ENCODE measurements at regions not wholly inside any gene's neighbourhood (a gene's known extent, or its start where the extent isn't known, plus 50 kb on each side); places are given as distances from the start of the nearest gene placed in this dataset.

DNA sequence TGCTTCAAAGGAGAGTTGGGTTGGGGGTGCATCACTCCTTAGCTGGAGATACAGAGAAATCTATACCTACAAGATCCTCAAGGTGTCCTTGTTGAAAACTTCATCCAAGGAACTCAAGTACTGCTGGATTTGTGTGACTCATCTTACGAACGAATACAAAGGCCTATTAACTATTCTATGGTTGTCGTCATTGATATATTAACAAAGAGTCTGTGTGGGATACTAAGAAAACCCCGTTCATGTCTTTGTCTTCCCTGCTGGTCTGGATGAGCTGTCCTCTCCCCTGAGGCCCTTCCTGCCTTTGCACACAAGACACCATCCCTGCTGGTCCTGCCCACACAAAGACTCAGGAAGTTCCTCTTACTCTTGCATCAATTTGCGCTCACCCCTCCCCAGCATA, 54.9 kb upstream of the IRF2 start:
- Histone ChIP-seq H3K27ac (no peak overlapping the region), H3K4me3 (no peak overlapping the region), H3K9me3 (no peaks in the 10 kb centered on the region), H3K4me1 (replicated peaks) (no peaks in the 10 kb centered on the region), H3K36me3 (no peaks in the 10 kb centered on the region), H3K27me3 (replicated peaks; ENCODE audit: insufficient read depth) (no peaks in the 10 kb centered on the region)
- TF ChIP-seq, protein P1, sequence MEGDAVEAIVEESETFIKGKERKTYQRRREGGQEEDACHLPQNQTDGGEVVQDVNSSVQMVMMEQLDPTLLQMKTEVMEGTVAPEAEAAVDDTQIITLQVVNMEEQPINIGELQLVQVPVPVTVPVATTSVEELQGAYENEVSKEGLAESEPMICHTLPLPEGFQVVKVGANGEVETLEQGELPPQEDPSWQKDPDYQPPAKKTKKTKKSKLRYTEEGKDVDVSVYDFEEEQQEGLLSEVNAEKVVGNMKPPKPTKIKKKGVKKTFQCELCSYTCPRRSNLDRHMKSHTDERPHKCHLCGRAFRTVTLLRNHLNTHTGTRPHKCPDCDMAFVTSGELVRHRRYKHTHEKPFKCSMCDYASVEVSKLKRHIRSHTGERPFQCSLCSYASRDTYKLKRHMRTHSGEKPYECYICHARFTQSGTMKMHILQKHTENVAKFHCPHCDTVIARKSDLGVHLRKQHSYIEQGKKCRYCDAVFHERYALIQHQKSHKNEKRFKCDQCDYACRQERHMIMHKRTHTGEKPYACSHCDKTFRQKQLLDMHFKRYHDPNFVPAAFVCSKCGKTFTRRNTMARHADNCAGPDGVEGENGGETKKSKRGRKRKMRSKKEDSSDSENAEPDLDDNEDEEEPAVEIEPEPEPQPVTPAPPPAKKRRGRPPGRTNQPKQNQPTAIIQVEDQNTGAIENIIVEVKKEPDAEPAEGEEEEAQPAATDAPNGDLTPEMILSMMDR (IDR thresholded peaks at IDR 0.05): no peak
- no peak for TF ChIP-seq POLR2A (IDR thresholded peaks at IDR 0.05)
- TF ChIP-seq POLR2AphosphoS5 (IDR thresholded peaks at IDR 0.05): no peak
- WGBS: 73% methylated on average over 5 of the region's 5 CpGs
- no peak for DNase-seq (ENCODE audit: low spot score)
- intact Hi-C loops (cut with DNase I): no loop called here

DNA sequence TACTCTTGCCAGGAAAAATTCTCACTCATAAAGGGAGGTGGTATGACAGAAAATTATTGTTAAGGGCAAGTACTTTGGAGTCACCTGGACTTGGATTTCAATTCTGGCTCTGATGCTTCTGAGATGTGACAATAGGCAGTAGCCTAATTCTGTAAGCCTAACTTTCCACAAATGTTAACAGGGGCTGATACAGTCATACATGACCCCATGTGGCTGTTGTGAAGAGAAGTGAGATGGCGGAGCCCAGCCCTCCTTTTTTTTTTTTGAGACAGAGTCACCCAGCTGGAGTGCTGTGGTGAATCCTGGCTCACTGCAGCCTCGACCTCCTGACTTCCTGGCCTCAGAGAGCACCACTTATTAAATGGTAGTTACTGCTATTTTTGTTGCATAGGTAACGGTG, 54.4 kb upstream of the IRF2 start:
- intact Hi-C loops (cut with DNase I): no loop called here

DNA sequence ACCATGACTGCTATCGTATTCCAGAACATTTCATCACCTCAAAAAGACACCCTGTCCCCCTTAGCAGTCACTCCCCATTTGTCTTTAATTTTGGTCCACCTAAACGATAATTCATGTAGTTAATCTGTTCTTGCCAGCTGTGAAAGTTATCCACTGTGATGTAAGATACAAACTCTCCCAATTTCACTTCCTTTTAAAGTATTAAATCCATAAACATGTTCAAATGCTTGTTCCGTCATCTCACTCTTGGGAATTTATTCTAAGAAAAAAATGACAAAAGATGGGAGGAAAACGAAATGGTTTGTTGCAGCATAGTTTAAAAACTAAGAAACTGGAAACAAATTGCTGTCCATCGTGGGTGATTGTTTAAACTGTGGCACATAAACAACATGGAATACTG, 53.7 kb upstream of the IRF2 start:
- Histone ChIP-seq H3K9me3 (no peaks in the 10 kb centered on the region), H3K36me3 (no peaks in the 10 kb centered on the region), H3K4me3 (no peak overlapping the region), H3K4me1 (replicated peaks) (no peaks in the 10 kb centered on the region), H3K27me3 (replicated peaks; ENCODE audit: insufficient read depth) (no peaks in the 10 kb centered on the region), H3K27ac (no peak overlapping the region)
- WGBS: 85% methylated on average over 5 of the region's 5 CpGs
- TF ChIP-seq, protein P1 (IDR thresholded peaks at IDR 0.05): no peak
- TF ChIP-seq POLR2A (IDR thresholded peaks at IDR 0.05) (no peak), POLR2AphosphoS5 (IDR thresholded peaks at IDR 0.05) (no peak)
- intact Hi-C loops (cut with DNase I): no loop called here
- DNase-seq (ENCODE audit: low spot score): no peak

More for the DNA sequence above, 54.4 kb upstream of the IRF2 start:
- Histone ChIP-seq H3K4me1 (replicated peaks) (no peaks in the 10 kb centered on the region), H3K9me3 (no peaks in the 10 kb centered on the region), H3K27ac (no peak overlapping the region), H3K27me3 (replicated peaks; ENCODE audit: insufficient read depth) (no peaks in the 10 kb centered on the region), H3K4me3 (no peak overlapping the region), H3K36me3 (no peaks in the 10 kb centered on the region)
- WGBS: 84% methylated on average over 3 of the region's 3 CpGs
- TF ChIP-seq POLR2A (IDR thresholded peaks at IDR 0.05): no peak
- TF ChIP-seq, protein P1 (IDR thresholded peaks at IDR 0.05): no peak
- no peak for TF ChIP-seq POLR2AphosphoS5 (IDR thresholded peaks at IDR 0.05)
- DNase-seq (ENCODE audit: low spot score): no peak

DNA sequence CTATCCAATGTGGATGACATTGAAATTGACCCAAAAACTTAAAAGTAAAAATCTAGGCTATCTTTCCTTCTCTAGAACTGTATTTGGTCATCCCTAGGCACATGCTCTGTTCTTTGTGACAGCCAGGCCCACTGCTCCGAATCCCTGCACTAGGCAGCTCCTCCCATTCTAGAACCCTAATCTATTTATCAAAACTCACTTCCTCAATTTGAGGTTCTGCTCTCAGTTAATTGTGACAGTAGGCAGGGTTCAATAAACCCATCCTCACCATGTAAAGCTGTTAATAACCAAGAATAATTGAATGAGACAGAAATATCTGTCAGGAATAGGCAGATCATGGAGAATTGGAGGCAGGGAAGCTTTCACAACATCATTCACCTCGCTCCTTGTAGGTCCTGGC, 51.9 kb upstream of the IRF2 start:
- DNase-seq (ENCODE audit: low spot score): no peak
- TF ChIP-seq, protein P1 (IDR thresholded peaks at IDR 0.05): no peak
- TF ChIP-seq POLR2AphosphoS5 (IDR thresholded peaks at IDR 0.05) (no peak), POLR2A (IDR thresholded peaks at IDR 0.05) (no peak)
- Histone ChIP-seq H3K36me3 (no peaks in the 10 kb centered on the region), H3K27me3 (replicated peaks; ENCODE audit: insufficient read depth) (no peaks in the 10 kb centered on the region), H3K9me3 (no peaks in the 10 kb centered on the region), H3K4me3 (no peak overlapping the region), H3K27ac (no peak overlapping the region), H3K4me1 (replicated peaks) (no peaks in the 10 kb centered on the region)
- 91% methylated on average over 2 of the region's 2 CpGs for WGBS
- intact Hi-C loops (cut with DNase I): no loop called here
